KMS-11 (cell line): ENCODE measurements at regions not wholly inside any gene's neighbourhood (a gene's known extent, or its start where the extent isn't known, plus 50 kb on each side); places are given as distances from the start of the nearest gene placed in this dataset.

Experiments
- H2AFZ ChIP-seq: fragments of 200-600 bp; sonication (generic); 2 replicates; pipeline ENCODE4 v1.6.1; 2016; ENCODE audit warnings: antibody characterized with exemption, mixed run types, low read depth
- H3K27ac ChIP-seq: fragments of 200-600 bp; sonication (generic); 2 replicates; pipeline ENCODE4 v1.6.1; 2016; ENCODE audit warnings: mild to moderate bottlenecking, mixed run types
- H3K27me3 ChIP-seq: fragments of 200-600 bp; sonication (generic); 2 replicates; pipeline ENCODE4 v1.6.1; 2017; ENCODE audit warnings: mild to moderate bottlenecking, low read depth, mixed run types, moderate library complexity; ENCODE audit not compliant: insufficient read depth
- H3K36me3 ChIP-seq: fragments of 200-600 bp; sonication (generic); 2 replicates; pipeline ENCODE4 v1.6.1; 2017; ENCODE audit warnings: mild to moderate bottlenecking, mixed run types; ENCODE audit not compliant: insufficient read depth
- H3K4me1 ChIP-seq: fragments of 200-600 bp; sonication (generic); 2 replicates; pipeline ENCODE4 v1.6.1; 2016; ENCODE audit warnings: mild to moderate bottlenecking, low read depth, mixed run types; ENCODE audit not compliant: poor library complexity, severe bottlenecking
- H3K4me2 ChIP-seq: fragments of 200-600 bp; sonication (generic); 2 replicates; pipeline ENCODE4 v1.7.0; 2016; ENCODE audit warnings: mild to moderate bottlenecking, mixed run types
- H3K4me3 ChIP-seq: fragments of 200-600 bp; sonication (generic); IDR thresholded peaks from 2 replicates; pipeline ENCODE4 v1.6.1; 2017; ENCODE audit warnings: low read depth, low read length, mixed read lengths; ENCODE audit not compliant: insufficient read depth
- H3K79me2 ChIP-seq: fragments of 200-600 bp; sonication (generic); 2 replicates; pipeline ENCODE4 v1.6.1; 2016; ENCODE audit warnings: low read depth, mixed run types; ENCODE audit not compliant: insufficient read depth
- H3K9ac ChIP-seq: fragments of 200-600 bp; sonication (generic); 2 replicates; pipeline ENCODE4 v1.6.1; 2016; ENCODE audit warnings: mild to moderate bottlenecking, mixed run types
- H4K20me1 ChIP-seq: fragments of 200-600 bp; sonication (generic); 2 replicates; pipeline ENCODE4 v1.6.1; 2016; ENCODE audit warnings: mild to moderate bottlenecking, mixed run types; ENCODE audit not compliant: insufficient read depth
- CTCF ChIP-seq: fragments of 200-600 bp; sonication (generic); conservative IDR thresholded peaks from 2 replicates; pipeline ENCODE4 v1.6.1; 2017; ENCODE audit warnings: low read depth, mild to moderate bottlenecking, antibody characterized with exemption, low read length, moderate library complexity, mixed read lengths

- H4K20me1 ChIP-seq = no peaks in the 10 kb centered on the region
- no peaks in the 10 kb centered on the region for H3K4me1 ChIP-seq
- no peak for TF ChIP-seq CTCF
- no peak overlapping the region for H3K27ac ChIP-seq
- H3K27me3 ChIP-seq = no peaks in the 10 kb centered on the region
- H3K36me3 ChIP-seq = no peaks in the 10 kb centered on the region
- H3K4me3 ChIP-seq = no peak overlapping the region
- H3K9ac ChIP-seq = no peak overlapping the region
- H3K79me2 ChIP-seq = no peaks in the 10 kb centered on the region
- no peak overlapping the region for H2AFZ ChIP-seq
- H3K4me2 ChIP-seq = no peak overlapping the region
Observed at GRCh38 chr12:124379379-124379937, 84.6 kb downstream of the RFLNA start.

GRCh38 chr12:124378926-124379325 lies 84.0 kb downstream of the RFLNA start:
- no peak overlapping the region for H3K4me3 ChIP-seq
- H3K27ac ChIP-seq = no peak overlapping the region
- H3K4me1 ChIP-seq = no peaks in the 10 kb centered on the region
- no peaks in the 10 kb centered on the region for H3K27me3 ChIP-seq
- no peak overlapping the region for H3K4me2 ChIP-seq
- no peaks in the 10 kb centered on the region for H3K79me2 ChIP-seq
- no peak overlapping the region for H3K9ac ChIP-seq
- H2AFZ ChIP-seq = no peak overlapping the region
- H4K20me1 ChIP-seq = no peaks in the 10 kb centered on the region
- no peaks in the 10 kb centered on the region for H3K36me3 ChIP-seq
- no peak for TF ChIP-seq CTCF

DNA sequence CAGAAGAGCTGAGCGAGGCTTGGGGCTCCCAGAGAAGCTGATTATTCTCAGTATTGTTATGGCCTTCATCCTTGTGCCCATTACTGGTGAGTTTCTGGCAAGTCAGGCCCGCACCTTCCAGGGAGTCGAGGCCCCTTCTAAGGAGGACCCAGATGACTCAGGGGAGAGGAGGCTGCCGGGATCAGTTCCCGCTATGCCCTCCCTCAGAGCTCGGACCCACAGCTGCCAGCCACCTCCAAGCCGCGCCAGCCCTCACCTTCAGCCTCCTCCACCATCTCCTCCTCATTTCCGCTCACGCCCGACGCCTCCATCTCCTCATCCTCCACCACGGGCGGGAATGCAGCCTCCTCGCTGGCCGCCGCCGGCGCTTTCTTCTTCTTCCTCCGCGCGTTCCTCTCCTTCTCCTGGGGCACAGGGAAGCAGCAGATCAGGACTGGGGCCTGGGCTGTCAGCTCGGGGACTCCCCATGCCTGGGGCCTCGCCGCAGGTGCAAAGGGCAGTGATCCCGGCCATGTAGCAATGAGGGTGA lies 83.2 kb downstream of the RFLNA start:
- Histone ChIP-seq H3K9ac (no peak overlapping the region), H3K36me3 (no peaks in the 10 kb centered on the region), H3K27me3 (no peaks in the 10 kb centered on the region), H3K4me3 (no peak overlapping the region), H3K4me1 (no peaks in the 10 kb centered on the region), H4K20me1 (no peaks in the 10 kb centered on the region), H3K4me2 (no peak overlapping the region), H2AFZ (no peak overlapping the region), H3K27ac (no peak overlapping the region), H3K79me2 (no peaks in the 10 kb centered on the region)
- no peak for TF ChIP-seq CTCF

DNA sequence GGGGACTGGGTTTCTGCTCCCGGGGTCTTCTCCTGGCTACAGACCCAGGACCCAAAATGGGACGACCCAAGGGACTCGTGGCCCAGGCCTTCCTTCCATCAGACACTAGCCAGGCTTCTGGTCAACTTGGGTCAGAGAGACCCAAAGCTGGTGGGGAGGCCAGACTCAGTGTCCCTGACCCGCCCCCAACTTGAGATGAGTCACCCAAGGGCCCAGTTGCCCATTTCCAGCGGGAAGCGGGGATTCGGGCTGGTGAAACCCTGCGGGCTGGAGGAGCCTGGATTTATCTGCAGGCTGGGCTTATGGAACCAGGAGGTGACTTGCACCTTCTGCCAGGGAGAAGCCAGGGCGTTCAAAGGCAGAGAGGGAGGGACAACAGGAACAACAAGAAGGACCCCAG lies 81.5 kb downstream of the RFLNA start:
- H3K4me1 ChIP-seq = no peaks in the 10 kb centered on the region
- no peak overlapping the region for H2AFZ ChIP-seq
- H3K79me2 ChIP-seq = no peaks in the 10 kb centered on the region
- H3K27ac ChIP-seq = no peak overlapping the region
- no peaks in the 10 kb centered on the region for H3K27me3 ChIP-seq
- H3K4me2 ChIP-seq = no peak overlapping the region
- H3K36me3 ChIP-seq = no peaks in the 10 kb centered on the region
- no peaks in the 10 kb centered on the region for H4K20me1 ChIP-seq
- no peak overlapping the region for H3K9ac ChIP-seq
- no peak for TF ChIP-seq CTCF
- no peak overlapping the region for H3K4me3 ChIP-seq
